BJ (cell line): ENCODE measurements at regions not wholly inside any gene's neighbourhood (a gene's known extent, or its start where the extent isn't known, plus 50 kb on each side); places are given as distances from the start of the nearest gene placed in this dataset.

ENCODE experiments used
- CTCF ChIA-PET: fragments of 350-600 bp; formaldehyde crosslinking; extraction: SDS; loops from one replicate; lab custom pipeline; 2021; ENCODE audit warnings: antibody characterized with exemption, inconsistent platforms; lab: Yijun Ruan, JAX
- POLR2A ChIA-PET: fragments of 300-600 bp; sonication (Branson Sonifier 250); formaldehyde crosslinking; extraction: SDS; loops from one replicate; lab custom pipeline; 2021; ENCODE audit warnings: antibody characterized with exemption; lab: Charles Lee
- DNase-seq: peaks from one replicate; pipeline ENCODE4 v3.0.0-alpha.2; 2011; ENCODE audit warnings: low read depth
- H3K27me3 ChIP-seq: 2 replicates; pipeline ENCODE4 v1.6.0; 2011; ENCODE audit warnings: low read length; ENCODE audit not compliant: control insufficient read depth, insufficient read depth
- H3K36me3 ChIP-seq: 2 replicates; pipeline ENCODE4 v1.5.1; 2011; ENCODE audit warnings: low read length; ENCODE audit not compliant: control insufficient read depth, insufficient read depth
- H3K4me3 ChIP-seq: 2 replicates; pipeline ENCODE4 v1.5.1; 2011; ENCODE audit warnings: low read depth, mild to moderate bottlenecking, control low read depth, low read length
- CTCF ChIP-seq: IDR thresholded peaks from 2 replicates; pipeline ENCODE4 v1.5.1; 2011; ENCODE audit warnings: low read depth, mild to moderate bottlenecking, control low read depth, inconsistent platforms, low read length, moderate library complexity; ENCODE audit not compliant: insufficient read depth

- Histone ChIP-seq H3K4me3 (no peak overlapping the region), H3K36me3 (no peaks in the 10 kb centered on the region), H3K27me3 (no peaks in the 10 kb centered on the region)
- no peak for TF ChIP-seq CTCF
- ChIA-PET POLR2A (no interaction called here), CTCF (interaction anchor here (0.8 to 3.0 kb wide), 4 partner anchors 10 to 725 kb away, joined by 3 to 11 read pairs (median 5); no protein-coding TSS in a partner anchor)
- no peak for DNase-seq
These were observed 304.9 kb upstream of the PLET1 start for GRCh38 chr11:112565551-112565950.

GRCh38 chr11:112566124-112566523 lies 305.5 kb upstream of the PLET1 start:
- Histone ChIP-seq H3K4me3 (no peak overlapping the region), H3K36me3 (no peaks in the 10 kb centered on the region), H3K27me3 (no peaks in the 10 kb centered on the region; the same call in 1 of the 2 replicates)
- CTCF ChIA-PET, result interaction anchor here (0.8 to 3.0 kb wide), 3 partner anchors 11 to 724 kb away, joined by 3 to 11 read pairs (median 3); no protein-coding TSS in a partner anchor
- no peak for TF ChIP-seq CTCF
- no peak for DNase-seq
- POLR2A ChIA-PET, result no interaction called here

GRCh38 chr11:112570333-112570732 lies 309.7 kb upstream of the PLET1 start:
- Histone ChIP-seq H3K36me3 (no peaks in the 10 kb centered on the region), H3K27me3 (no peaks in the 10 kb centered on the region; the same call in 1 of the 2 replicates), H3K4me3 (no peak overlapping the region)
- no peak for TF ChIP-seq CTCF
- POLR2A ChIA-PET, result no interaction called here
- CTCF ChIA-PET, result interaction anchor here (0.5 to 0.8 kb wide), 4 partner anchors 10 to 176 kb away, joined by 3 read pairs; no protein-coding TSS in a partner anchor
- DNase-seq, result no peak

GRCh38 chr11:112579282-112579681 lies 318.6 kb upstream of the PLET1 start:
- no peak overlapping the region for H3K4me3 ChIP-seq
- H3K27me3 ChIP-seq, result no peaks in the 10 kb centered on the region; the same call in 1 of the 2 replicates
- ChIA-PET POLR2A (no interaction called here), CTCF (interaction anchor here (1.8 kb wide), 1 partner anchor 9 kb away, joined by 5 read pairs; no protein-coding TSS in a partner anchor)
- H3K36me3 ChIP-seq, result no peaks in the 10 kb centered on the region
- no peak for TF ChIP-seq CTCF
- no peak for DNase-seq

- POLR2A ChIA-PET, result no interaction called here
- TF ChIP-seq CTCF, result no peak
- Histone ChIP-seq H3K36me3 (no peaks in the 10 kb centered on the region), H3K27me3 (peaks cover 1% of the 10 kb centered on the region; the same call in 1 of the 2 replicates), H3K4me3 (no peak overlapping the region)
- no peak for DNase-seq
- CTCF ChIA-PET, result interaction anchor here (0.6 to 0.7 kb wide), 2 partner anchors 10 to 300 kb away, joined by 3 to 5 read pairs; no protein-coding TSS in a partner anchor
These were observed 320.2 kb upstream of the PLET1 start for GRCh38 chr11:112580864-112581263.
